Activated naive CD8-positive, alpha-beta T cell treated with anti-CD3 and anti-CD28 coated beads, Interleukin-2, amount 10 ng/mL, durations not matched to agents 7 days and 5 days (primary cell): ENCODE measurements at regions not wholly inside any gene's neighbourhood (a gene's known extent, or its start where the extent isn't known, plus 50 kb on each side); places are given as distances from the start of the nearest gene placed in this dataset.

Experiments
- ATAC-seq: fragments of 150-1000 bp; cut with Tn5 transposase; one replicate; pipeline ENCODE4 v1.10.0; 2021; ENCODE audit warnings: low read depth, moderate library complexity
- POLR2A ChIA-PET: fragments of 350-600 bp; sonication (Branson Sonifier 250); formaldehyde crosslinking; loops from one replicate; lab custom pipeline; 2021; ENCODE audit warnings: antibody characterized with exemption; lab: Charles Lee
- DNase-seq: peaks from one replicate; pipeline ENCODE4 v3.0.0; 2021
- H3K27ac Mint-ChIP-seq: one replicate; pipeline ENCODE4 v1.8.0; 2022; ENCODE audit warnings: mild to moderate bottlenecking, mixed read lengths
- H3K27me3 Mint-ChIP-seq: one replicate; pipeline ENCODE4 v1.8.0; 2022; ENCODE audit warnings: mild to moderate bottlenecking, moderate library complexity, mixed read lengths
- H3K36me3 Mint-ChIP-seq: one replicate; pipeline ENCODE4 v1.8.0; 2021; ENCODE audit warnings: mild to moderate bottlenecking, mixed read lengths
- H3K4me1 Mint-ChIP-seq: one replicate; pipeline ENCODE4 v1.8.0; 2021; ENCODE audit warnings: mixed read lengths
- H3K4me3 Mint-ChIP-seq: one replicate; pipeline ENCODE4 v1.8.0; 2022; ENCODE audit warnings: mild to moderate bottlenecking, moderate library complexity, mixed read lengths
- H3K9me3 Mint-ChIP-seq: one replicate; pipeline ENCODE4 v1.8.0; 2021; ENCODE audit warnings: mixed read lengths

DNA sequence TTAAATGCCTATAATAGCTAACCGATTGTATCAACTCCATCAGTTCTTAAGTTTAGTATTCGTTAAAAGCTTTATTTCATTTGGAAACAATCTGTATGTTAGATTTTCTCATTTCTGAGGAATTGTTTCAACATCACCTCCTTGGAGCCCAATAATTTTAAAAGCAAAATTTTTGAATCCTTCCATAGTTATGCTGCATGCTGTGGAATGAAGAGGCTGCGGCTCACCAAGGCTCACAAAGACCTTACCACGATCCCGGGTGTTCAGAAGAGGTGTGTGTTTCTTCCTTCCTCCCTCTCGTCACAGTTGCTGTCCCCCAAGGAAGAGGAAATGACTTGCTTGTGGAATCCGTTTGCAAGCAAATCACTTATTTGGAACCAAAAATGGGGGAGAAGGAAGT, 143.8 kb downstream of the FGF1 start:
- ATAC-seq: no peak
- DNase-seq: no peak
- Mint-ChIP-seq H3K36me3 (no peaks in the 10 kb centered on the region), H3K4me1 (no peaks in the 10 kb centered on the region), H3K27me3 (peaks cover 2% of the 10 kb centered on the region), H3K27ac (no peak overlapping the region), H3K4me3 (no peak overlapping the region), H3K9me3 (peaks cover 2% of the 10 kb centered on the region)
- POLR2A ChIA-PET: no interaction called here

DNA sequence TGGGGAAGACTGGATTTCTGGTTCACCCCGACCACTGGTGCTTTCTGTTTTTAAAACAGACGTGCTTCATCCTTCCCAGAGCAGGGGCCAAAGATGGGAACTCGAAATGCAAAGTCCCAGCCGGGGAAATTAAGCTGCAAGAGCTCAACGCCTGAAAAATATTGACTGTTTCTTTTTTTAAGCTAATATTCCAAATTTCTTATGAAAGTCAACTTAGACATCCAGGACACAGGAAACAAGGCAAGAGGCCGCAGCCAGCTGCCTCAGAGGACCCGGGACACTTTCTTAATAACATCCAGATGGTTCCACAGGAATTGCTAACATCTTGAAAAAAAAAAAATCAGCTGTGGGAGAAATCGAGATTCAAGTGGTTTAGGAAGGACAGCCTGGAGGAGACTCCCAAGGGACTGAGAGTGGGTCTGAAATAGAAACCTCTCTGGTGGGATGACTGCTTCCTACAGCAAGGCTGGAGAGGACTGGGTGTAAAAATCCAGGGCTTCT, 144.9 kb downstream of the FGF1 start:
- DNase-seq (no peak), ATAC-seq (no peak)
- Mint-ChIP-seq H3K4me1 (no peaks in the 10 kb centered on the region), H3K4me3 (no peak overlapping the region), H3K27me3 (peaks cover 2% of the 10 kb centered on the region), H3K36me3 (no peaks in the 10 kb centered on the region), H3K9me3 (peaks cover 3% of the 10 kb centered on the region), H3K27ac (no peak overlapping the region)
- POLR2A ChIA-PET: no interaction called here

GRCh38 chr5:142539154-142539740, 146.6 kb downstream of the FGF1 start:
- H3K4me1 Mint-ChIP-seq: no peaks in the 10 kb centered on the region
- POLR2A ChIA-PET: no interaction called here
- peaks cover 7% of the 10 kb centered on the region for H3K9me3 Mint-ChIP-seq
- ATAC-seq (no peak), DNase-seq (no peak)
- peaks cover 2% of the 10 kb centered on the region for H3K27me3 Mint-ChIP-seq
- no peaks in the 10 kb centered on the region for H3K36me3 Mint-ChIP-seq
- no peak overlapping the region for H3K27ac Mint-ChIP-seq
- no peak overlapping the region for H3K4me3 Mint-ChIP-seq

DNA sequence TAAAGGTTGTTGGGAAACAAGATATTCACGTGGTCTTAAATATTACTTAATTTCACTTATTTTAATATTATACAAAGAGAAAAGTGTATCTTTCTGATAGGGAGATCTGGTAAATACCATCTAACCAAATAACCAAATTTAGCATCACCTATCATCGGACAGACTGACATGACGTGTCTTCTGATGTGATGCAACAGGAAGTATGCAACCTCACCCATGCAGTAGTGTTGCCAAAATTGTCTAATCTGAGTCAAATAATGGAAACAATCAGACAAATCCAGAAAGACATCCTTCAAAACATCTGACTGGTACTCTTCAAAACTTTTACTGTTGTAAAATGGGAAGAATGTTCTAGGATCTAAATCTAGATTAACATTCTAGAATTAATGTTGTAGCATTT, 148.0 kb downstream of the FGF1 start:
- Mint-ChIP-seq H3K36me3 (no peaks in the 10 kb centered on the region), H3K4me3 (no peak overlapping the region), H3K27me3 (peaks cover 2% of the 10 kb centered on the region), H3K9me3 (peaks cover 7% of the 10 kb centered on the region), H3K27ac (no peak overlapping the region), H3K4me1 (no peaks in the 10 kb centered on the region)
- POLR2A ChIA-PET: no interaction called here
- ATAC-seq (no peak), DNase-seq (no peak)

DNA sequence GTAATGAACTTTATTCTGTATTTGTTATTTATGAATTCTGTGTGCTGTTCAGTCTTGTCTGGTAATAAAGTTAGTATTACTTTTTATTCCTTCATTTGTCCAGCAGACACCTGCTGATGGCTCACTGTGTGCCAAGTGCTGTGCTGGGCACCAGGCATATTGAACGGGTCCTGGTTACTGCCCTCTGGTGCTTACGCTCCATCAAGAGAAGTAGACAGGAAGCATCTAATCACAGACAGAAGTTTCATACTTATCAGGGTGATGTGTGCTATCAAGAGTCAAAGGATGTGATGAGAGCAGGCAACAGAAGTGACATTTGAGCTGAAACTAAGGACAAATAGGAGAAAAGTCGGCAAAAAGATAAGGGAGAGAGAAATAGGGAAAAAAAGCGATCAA, 153.1 kb downstream of the FGF1 start:
- Mint-ChIP-seq H3K36me3 (no peaks in the 10 kb centered on the region), H3K27me3 (no peaks in the 10 kb centered on the region), H3K27ac (no peak overlapping the region), H3K9me3 (peaks cover 5% of the 10 kb centered on the region), H3K4me3 (no peak overlapping the region), H3K4me1 (no peaks in the 10 kb centered on the region)
- DNase-seq (no peak), ATAC-seq (no peak)
- POLR2A ChIA-PET: no interaction called here

DNA sequence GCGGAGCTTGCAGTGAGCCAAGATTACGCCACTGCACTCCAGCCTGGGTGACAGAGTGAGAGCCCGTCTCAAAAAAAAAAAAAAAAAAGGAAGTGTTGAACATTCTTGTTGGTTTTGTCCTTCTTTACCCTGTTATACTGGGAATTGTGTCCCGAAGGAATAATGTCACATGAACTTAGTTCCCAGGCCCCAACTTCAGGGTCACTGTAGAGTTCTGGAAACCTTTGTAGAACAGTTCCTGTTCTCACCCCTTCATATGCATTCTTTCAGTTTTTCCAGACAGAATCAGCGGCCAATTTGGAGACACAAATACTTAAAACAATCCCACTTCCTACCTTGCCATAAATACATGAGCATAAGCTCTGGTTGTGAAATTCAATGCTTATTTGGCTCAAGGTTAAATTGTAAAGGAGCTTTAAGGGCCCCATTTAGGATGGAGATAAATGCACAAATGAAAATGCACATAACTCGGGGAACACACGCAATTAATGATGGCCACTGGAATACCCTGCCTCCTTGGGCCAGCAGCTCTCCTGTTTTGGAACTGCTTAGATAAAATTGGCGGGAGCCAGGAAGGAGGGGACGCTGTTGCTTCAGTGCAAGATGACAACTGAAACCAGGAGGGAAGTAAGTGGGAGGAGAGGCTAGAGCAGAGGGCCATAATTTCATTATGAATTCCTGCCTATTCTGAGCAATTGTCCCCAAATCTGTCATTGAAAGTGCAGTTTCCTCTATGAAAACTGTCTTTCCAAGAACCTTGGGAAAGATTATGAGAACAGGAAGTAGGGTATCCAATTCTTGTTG, 153.7 kb downstream of the FGF1 start:
- no peak overlapping the region for H3K4me3 Mint-ChIP-seq
- H3K4me1 Mint-ChIP-seq: peaks cover 2% of the 10 kb centered on the region
- no peak overlapping the region for H3K27ac Mint-ChIP-seq
- ATAC-seq (no peak), DNase-seq (no peak)
- peaks cover 5% of the 10 kb centered on the region for H3K9me3 Mint-ChIP-seq
- POLR2A ChIA-PET: no interaction called here
- no peaks in the 10 kb centered on the region for H3K36me3 Mint-ChIP-seq
- H3K27me3 Mint-ChIP-seq: no peaks in the 10 kb centered on the region

DNA sequence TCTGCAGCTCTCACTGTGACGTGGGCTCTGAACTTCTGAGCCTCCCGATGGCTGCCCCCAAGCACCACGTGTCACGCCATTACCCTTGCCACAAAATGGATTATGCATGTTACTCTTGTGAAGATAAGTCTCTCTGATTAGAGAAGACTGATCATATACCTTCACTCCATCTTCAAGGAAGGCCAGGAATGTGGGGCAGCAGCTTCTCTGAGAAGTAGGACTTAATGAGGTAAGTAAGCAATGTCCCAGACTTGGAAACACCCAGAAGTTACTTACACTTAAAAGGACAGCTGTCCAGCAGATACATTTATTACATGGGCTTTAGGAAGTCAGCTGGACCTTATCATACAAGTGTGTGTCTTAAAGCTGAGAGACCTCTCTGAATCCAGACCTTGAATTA, 155.0 kb downstream of the FGF1 start:
- DNase-seq (no peak), ATAC-seq (no peak)
- H3K27me3 Mint-ChIP-seq: no peaks in the 10 kb centered on the region
- H3K9me3 Mint-ChIP-seq: peaks cover 3% of the 10 kb centered on the region
- no peak overlapping the region for H3K4me3 Mint-ChIP-seq
- H3K4me1 Mint-ChIP-seq: peaks cover 2% of the 10 kb centered on the region
- POLR2A ChIA-PET: no interaction called here
- H3K36me3 Mint-ChIP-seq: no peaks in the 10 kb centered on the region
- H3K27ac Mint-ChIP-seq: no peak overlapping the region

DNA sequence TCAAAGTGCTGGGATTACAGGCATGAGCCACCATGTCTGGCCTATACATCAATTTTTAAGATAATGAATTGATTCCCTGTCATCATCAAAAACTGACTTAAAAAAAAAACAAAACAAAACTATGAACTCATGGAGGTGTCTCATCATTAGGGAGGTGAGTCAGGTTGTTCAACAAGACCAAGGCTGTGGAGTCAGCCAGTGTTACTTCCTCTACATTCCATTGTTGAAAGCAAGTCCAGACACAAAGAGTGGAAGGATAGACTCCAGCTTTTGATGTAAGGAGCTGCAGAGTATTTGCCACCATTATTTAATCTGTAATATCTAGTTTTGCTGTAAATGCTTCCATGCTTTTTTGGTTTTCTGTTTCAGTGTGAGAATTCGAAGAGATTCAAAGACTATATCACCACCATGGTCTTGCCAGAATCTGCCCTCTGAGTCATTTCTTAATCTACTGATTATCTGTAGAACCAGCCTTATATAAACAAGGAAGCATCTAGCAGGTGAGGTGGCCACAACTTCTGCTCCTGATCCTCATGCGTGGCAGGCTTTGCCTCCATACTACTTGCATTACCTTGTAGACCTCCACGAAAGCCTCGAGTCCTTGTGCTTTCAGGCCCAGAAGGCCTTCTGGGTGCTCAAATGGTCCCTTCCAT, 156.1 kb downstream of the FGF1 start:
- H3K9me3 Mint-ChIP-seq: no peaks in the 10 kb centered on the region
- H3K36me3 Mint-ChIP-seq: no peaks in the 10 kb centered on the region
- H3K27me3 Mint-ChIP-seq: no peaks in the 10 kb centered on the region
- ATAC-seq (no peak), DNase-seq (no peak)
- no peak overlapping the region for H3K27ac Mint-ChIP-seq
- H3K4me3 Mint-ChIP-seq: no peak overlapping the region
- peaks cover 2% of the 10 kb centered on the region for H3K4me1 Mint-ChIP-seq
- POLR2A ChIA-PET: no interaction called here

DNA sequence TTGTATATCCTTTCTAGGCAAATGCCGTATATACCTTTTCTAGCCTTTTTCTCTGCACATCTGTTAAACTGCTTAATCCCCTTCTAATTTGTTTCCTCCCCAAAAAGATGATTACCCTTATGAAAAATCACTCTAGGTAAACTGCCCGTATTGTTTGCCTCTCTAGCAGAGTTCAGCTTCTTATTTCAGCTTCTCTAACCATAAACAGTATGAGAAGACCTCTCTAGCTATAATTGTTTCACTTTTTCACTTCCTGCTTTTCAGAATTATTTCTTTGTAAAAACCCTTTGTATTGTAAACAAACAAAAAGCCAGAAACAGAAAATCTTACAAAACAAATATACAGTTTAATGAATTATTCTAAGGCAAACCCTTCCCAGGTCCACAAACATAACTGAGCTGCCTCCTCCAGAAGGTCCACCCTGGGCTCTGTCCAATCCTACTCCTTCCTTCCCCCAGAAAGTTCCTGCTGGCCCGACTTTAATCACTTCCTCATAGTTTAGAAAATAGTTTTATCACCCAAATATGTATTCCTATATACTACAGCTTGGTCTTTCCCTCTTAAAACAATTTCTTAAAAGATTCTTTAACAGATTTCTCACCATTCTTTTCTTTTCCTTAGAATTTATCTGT, 158.1 kb downstream of the FGF1 start:
- POLR2A ChIA-PET: no interaction called here

DNA sequence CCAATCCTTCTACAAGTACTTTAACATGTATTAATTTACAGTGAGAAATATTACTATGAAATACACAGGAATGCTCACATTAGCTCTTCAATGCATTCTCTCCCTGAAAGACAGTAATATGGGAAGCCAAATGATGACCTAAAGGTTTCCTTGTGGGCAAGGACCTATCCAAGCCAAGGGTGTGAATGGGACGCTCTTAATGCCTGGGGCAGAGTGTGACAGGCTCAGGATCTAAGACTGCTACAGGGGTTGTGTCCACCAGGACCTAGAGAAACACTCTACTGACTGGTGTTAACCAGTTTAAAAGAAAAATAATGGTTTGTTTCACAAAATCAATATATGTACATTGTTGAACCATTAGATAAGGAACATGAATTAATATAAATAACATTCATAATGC, 158.7 kb downstream of the FGF1 start:
- ATAC-seq: no peak
- Mint-ChIP-seq H3K27ac (no peak overlapping the region), H3K27me3 (no peaks in the 10 kb centered on the region), H3K4me3 (no peak overlapping the region), H3K4me1 (peaks cover 2% of the 10 kb centered on the region), H3K36me3 (no peaks in the 10 kb centered on the region), H3K9me3 (no peaks in the 10 kb centered on the region)
- DNase-seq: no peak
- POLR2A ChIA-PET: no interaction called here

More for the DNA sequence above, 158.1 kb downstream of the FGF1 start:
- ATAC-seq (no peak), DNase-seq (no peak)
- peaks cover 2% of the 10 kb centered on the region for H3K4me1 Mint-ChIP-seq
- H3K27me3 Mint-ChIP-seq: no peaks in the 10 kb centered on the region
- no peaks in the 10 kb centered on the region for H3K9me3 Mint-ChIP-seq
- no peak overlapping the region for H3K27ac Mint-ChIP-seq
- H3K36me3 Mint-ChIP-seq: no peaks in the 10 kb centered on the region
- H3K4me3 Mint-ChIP-seq: no peak overlapping the region

- peaks cover 2% of the 10 kb centered on the region for H3K27me3 Mint-ChIP-seq
- POLR2A ChIA-PET: no interaction called here
- DNase-seq: no peak
- no peak for ATAC-seq
- H3K9me3 Mint-ChIP-seq: peaks cover under 1% of the 10 kb centered on the region
- H3K4me3 Mint-ChIP-seq: no peak overlapping the region
- no peaks in the 10 kb centered on the region for H3K36me3 Mint-ChIP-seq
- H3K27ac Mint-ChIP-seq: no peak overlapping the region
- peaks cover 2% of the 10 kb centered on the region for H3K4me1 Mint-ChIP-seq
Observed at GRCh38 chr5:142522983-142523382, 162.9 kb downstream of the FGF1 start.

DNA sequence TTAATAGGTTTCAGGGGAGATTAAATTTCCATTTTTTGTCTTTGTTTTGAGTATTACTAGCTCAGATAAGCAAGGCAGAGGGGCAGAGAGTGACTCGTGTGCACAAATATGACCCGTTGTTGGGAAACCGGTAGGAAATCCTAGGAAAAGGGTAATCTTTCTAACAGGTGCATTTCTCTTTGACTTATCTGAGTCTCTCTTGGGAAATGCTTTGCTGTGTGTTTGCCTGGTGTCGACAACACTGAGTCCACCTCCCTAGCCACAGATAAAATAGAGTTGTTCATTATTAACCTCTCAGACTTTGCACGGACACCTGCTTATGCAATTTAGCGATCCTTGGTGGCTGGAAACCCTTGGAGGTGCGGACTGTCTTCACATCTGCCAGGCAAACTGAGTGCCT, 164.2 kb downstream of the FGF1 start:
- Mint-ChIP-seq H3K4me3 (no peak overlapping the region), H3K9me3 (peaks cover 5% of the 10 kb centered on the region), H3K27ac (no peak overlapping the region), H3K4me1 (no peaks in the 10 kb centered on the region), H3K36me3 (no peaks in the 10 kb centered on the region), H3K27me3 (peaks cover 2% of the 10 kb centered on the region)
- ATAC-seq: no peak
- DNase-seq: no peak
- POLR2A ChIA-PET: no interaction called here

DNA sequence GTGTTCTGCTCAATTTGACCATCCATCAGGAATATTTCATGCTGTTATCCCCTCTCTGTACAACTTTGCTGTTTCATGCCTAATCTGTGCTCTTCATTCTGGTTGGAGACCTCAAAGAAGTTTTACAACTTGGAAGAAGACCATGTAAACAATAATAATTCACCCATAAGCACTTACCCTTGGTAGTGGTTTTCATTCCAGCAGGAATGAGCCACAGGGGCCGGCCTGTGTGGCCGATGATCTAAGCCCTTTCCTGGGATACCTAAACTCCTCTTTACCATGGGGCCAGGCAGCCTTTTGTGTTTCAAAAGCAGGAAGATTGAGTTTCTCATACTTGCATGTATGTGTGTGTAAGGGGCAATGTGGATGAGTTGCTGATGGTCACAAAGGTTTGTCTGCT, 165.0 kb downstream of the FGF1 start:
- Mint-ChIP-seq H3K9me3 (peaks cover 5% of the 10 kb centered on the region), H3K36me3 (no peaks in the 10 kb centered on the region), H3K4me3 (no peak overlapping the region), H3K27me3 (peaks cover 2% of the 10 kb centered on the region), H3K4me1 (no peaks in the 10 kb centered on the region), H3K27ac (no peak overlapping the region)
- ATAC-seq (no peak), DNase-seq (no peak)
- POLR2A ChIA-PET: no interaction called here
